ENCODE measurements at regions not wholly inside any gene's neighbourhood (a gene's known extent, or its start where the extent isn't known, plus 50 kb on each side); places are given as distances from the start of the nearest gene placed in this dataset.

GRCh38 chr12:107618106-107618505 is 67.5 kb upstream of the PWP1 start:
- H3K4me2 ChIP-seq (ENCODE audit: low read depth, low read length, poor library complexity, severe bottlenecking): no peak overlapping the region
- no peak overlapping the region for H3K27ac ChIP-seq (ENCODE audit: low read depth, low read length)
- no peaks in the 10 kb centered on the region for H4K20me1 ChIP-seq (ENCODE audit: low read depth, low read length)
- no peaks in the 10 kb centered on the region for H3K27me3 ChIP-seq (ENCODE audit: low read length)
- TF ChIP-seq EZH2phosphoT487 (conservative IDR thresholded peaks at IDR 0.05; ENCODE audit: low read length): no peak
- H2AFZ ChIP-seq (ENCODE audit: low read depth, low read length, severe bottlenecking): no peak overlapping the region
- no peaks in the 10 kb centered on the region for H3K9me3 ChIP-seq (ENCODE audit: insufficient read depth, low read length)
- no peaks in the 10 kb centered on the region for H3K9me2 ChIP-seq (replicated peaks; ENCODE audit: insufficient read depth, low read length)
- no peak overlapping the region for H3K9ac ChIP-seq (ENCODE audit: low read length)
- H3K4me3 ChIP-seq (ENCODE audit: insufficient read depth, low read length, poor library complexity, severe bottlenecking): no peak overlapping the region
- H3K36me3 ChIP-seq (ENCODE audit: low read length): no peaks in the 10 kb centered on the region
- no peaks in the 10 kb centered on the region for H3K79me2 ChIP-seq (ENCODE audit: insufficient read depth, low read length)
- H3F3A ChIP-seq (ENCODE audit: insufficient read depth): no peaks in the 10 kb centered on the region

GRCh38 chr12:107619831-107620230 is 65.8 kb upstream of the PWP1 start:
- H2AFZ ChIP-seq (ENCODE audit: low read depth, low read length, severe bottlenecking): no peak overlapping the region
- H3K36me3 ChIP-seq (ENCODE audit: low read length): no peaks in the 10 kb centered on the region
- H3K9me3 ChIP-seq (ENCODE audit: insufficient read depth, low read length): peaks cover 5% of the 10 kb centered on the region; the same call in 1 of the 2 replicates
- no peak overlapping the region for H3K9ac ChIP-seq (ENCODE audit: low read length)
- no peaks in the 10 kb centered on the region for H3K27me3 ChIP-seq (ENCODE audit: low read length)
- H4K20me1 ChIP-seq (ENCODE audit: low read depth, low read length): no peaks in the 10 kb centered on the region
- no peaks in the 10 kb centered on the region for H3K79me2 ChIP-seq (ENCODE audit: insufficient read depth, low read length)
- H3K4me2 ChIP-seq (ENCODE audit: low read depth, low read length, poor library complexity, severe bottlenecking): no peak overlapping the region
- no peak overlapping the region for H3K27ac ChIP-seq (ENCODE audit: low read depth, low read length)
- no peaks in the 10 kb centered on the region for H3F3A ChIP-seq (ENCODE audit: insufficient read depth)
- no peak overlapping the region for H3K4me3 ChIP-seq (ENCODE audit: insufficient read depth, low read length, poor library complexity, severe bottlenecking)
- H3K9me2 ChIP-seq (replicated peaks; ENCODE audit: insufficient read depth, low read length): no peaks in the 10 kb centered on the region
- TF ChIP-seq EZH2phosphoT487 (conservative IDR thresholded peaks at IDR 0.05; ENCODE audit: low read length) (no peak), CTCF (IDR thresholded peaks at IDR 0.05; ENCODE audit: insufficient read depth, low read length, poor library complexity, severe bottlenecking) (no peak)

GRCh38 chr12:107622001-107622400 is 63.6 kb upstream of the PWP1 start:
- TF ChIP-seq EZH2phosphoT487 (conservative IDR thresholded peaks at IDR 0.05; ENCODE audit: low read length) (no peak), CTCF (IDR thresholded peaks at IDR 0.05; ENCODE audit: insufficient read depth, low read length, poor library complexity, severe bottlenecking) (peak; percentile 13)
- Histone ChIP-seq H3K79me2 (ENCODE audit: insufficient read depth, low read length) (no peaks in the 10 kb centered on the region), H3K27me3 (ENCODE audit: low read length) (no peaks in the 10 kb centered on the region), H3K4me3 (ENCODE audit: insufficient read depth, low read length, poor library complexity, severe bottlenecking) (no peak overlapping the region), H3K27ac (ENCODE audit: low read depth, low read length) (no peak overlapping the region), H4K20me1 (ENCODE audit: low read depth, low read length) (no peaks in the 10 kb centered on the region), H3K9me2 (replicated peaks; ENCODE audit: insufficient read depth, low read length) (no peaks in the 10 kb centered on the region), H3K9ac (ENCODE audit: low read length) (no peak overlapping the region), H3K36me3 (ENCODE audit: low read length) (no peaks in the 10 kb centered on the region), H2AFZ (ENCODE audit: low read depth, low read length, severe bottlenecking) (no peak overlapping the region), H3K4me2 (ENCODE audit: low read depth, low read length, poor library complexity, severe bottlenecking) (no peak overlapping the region), H3K9me3 (ENCODE audit: insufficient read depth, low read length) (peaks cover 7% of the 10 kb centered on the region; the same call in 1 of the 2 replicates), H3F3A (ENCODE audit: insufficient read depth) (no peaks in the 10 kb centered on the region)

- Histone ChIP-seq H3K4me3 (ENCODE audit: insufficient read depth, low read length, poor library complexity, severe bottlenecking) (no peak overlapping the region), H3K9me3 (ENCODE audit: insufficient read depth, low read length) (peaks cover 7% of the 10 kb centered on the region; the same call in 1 of the 2 replicates), H3K27ac (ENCODE audit: low read depth, low read length) (no peak overlapping the region), H3K27me3 (ENCODE audit: low read length) (no peaks in the 10 kb centered on the region), H4K20me1 (ENCODE audit: low read depth, low read length) (no peaks in the 10 kb centered on the region), H3K79me2 (ENCODE audit: insufficient read depth, low read length) (no peaks in the 10 kb centered on the region), H3F3A (ENCODE audit: insufficient read depth) (no peaks in the 10 kb centered on the region), H3K36me3 (ENCODE audit: low read length) (no peaks in the 10 kb centered on the region), H2AFZ (ENCODE audit: low read depth, low read length, severe bottlenecking) (no peak overlapping the region), H3K9me2 (replicated peaks; ENCODE audit: insufficient read depth, low read length) (no peaks in the 10 kb centered on the region), H3K4me2 (ENCODE audit: low read depth, low read length, poor library complexity, severe bottlenecking) (no peak overlapping the region), H3K9ac (ENCODE audit: low read length) (no peak overlapping the region)
- TF ChIP-seq CTCF (IDR thresholded peaks at IDR 0.05; ENCODE audit: insufficient read depth, low read length, poor library complexity, severe bottlenecking): no peak
Measured at GRCh38 chr12:107624493-107624892, 61.1 kb upstream of the PWP1 start.

Measured in SU-DHL-6 (cell line).